Thyroid gland (tissue), 4 donors: ENCODE measurements at regions not wholly inside any gene's neighbourhood (a gene's known extent, or its start where the extent isn't known, plus 50 kb on each side); places are given as distances from the start of the nearest gene placed in this dataset.
A peak's percentile ranks its signal among the peaks of the same experiment; 100 is the strongest.

ENCODE experiments used
- DNase-seq, 2 donors: peaks; one replicate each; pipeline ENCODE4 v3.0.0-alpha.2; 2019
- H3K27ac ChIP-seq, 3 donors: fragments of 200-600 bp; sonication (generic); 1 replicate in 2 of 3; 2 replicates in 1 of 3; pipeline ENCODE4 v1.5.1; 2016 to 2019; ENCODE audit warnings: mild to moderate bottlenecking in 1 of 3, moderate library complexity in 1 of 3
- H3K27me3 ChIP-seq: fragments of 200-600 bp; sonication (generic); one replicate; pipeline ENCODE4 v1.5.1; 2019
- H3K36me3 ChIP-seq, 2 donors: fragments of 200-600 bp; sonication (generic); one replicate each; pipeline ENCODE4 v1.5.1; 2016 to 2019
- H3K4me1 ChIP-seq, 2 donors: fragments of 200-600 bp; sonication (generic); one replicate each; pipeline ENCODE4 v1.5.1; 2017 to 2019
- H3K4me3 ChIP-seq, 3 donors: fragments of 200-600 bp; sonication (generic); replicated peaks in 1 of 3; 1 replicate in 2 of 3; 2 replicates in 1 of 3; pipeline ENCODE4 v1.5.1; 2016; ENCODE audit warnings: mild to moderate bottlenecking in 1 of 3
- H3K9me3 ChIP-seq: fragments of 200-600 bp; sonication (generic); one replicate; pipeline ENCODE4 v1.5.1; 2017
- POLR2A ChIP-seq, 2 donors: fragments of 450-650 bp; IDR thresholded peaks; one replicate each; pipeline ENCODE4 v1.6.1; 2017; ENCODE audit warnings: antibody characterized with exemption in 2 of 2, mild to moderate bottlenecking in 2 of 2, moderate library complexity in 1 of 2
- WGBS, 2 donors: methylation state at CpG; one replicate each; pipeline ENCODE4 v1.1.5; 2017; 5-methylcytosine and 5-hydroxymethylcytosine counted together
- intact Hi-C: fragments of 100-400 bp; cut with DNase I; formaldehyde crosslinking; loops from one replicate; pipeline ENCODE4 v1.15.1; 2023
- TF ChIP-seq, protein P1 (sequence below), 6 experiments: fragments of 200-600 bp in 3 of 6; fragments of 450-650 bp in 3 of 6; sonication (generic) in 3 of 6; IDR thresholded peaks; one replicate each; pipeline ENCODE4 v1.5.1; 2016 to 2019; ENCODE audit warnings: antibody characterized with exemption in 6 of 6, mild to moderate bottlenecking in 2 of 6, inconsistent platforms in 1 of 6, moderate library complexity in 1 of 6

DNA sequence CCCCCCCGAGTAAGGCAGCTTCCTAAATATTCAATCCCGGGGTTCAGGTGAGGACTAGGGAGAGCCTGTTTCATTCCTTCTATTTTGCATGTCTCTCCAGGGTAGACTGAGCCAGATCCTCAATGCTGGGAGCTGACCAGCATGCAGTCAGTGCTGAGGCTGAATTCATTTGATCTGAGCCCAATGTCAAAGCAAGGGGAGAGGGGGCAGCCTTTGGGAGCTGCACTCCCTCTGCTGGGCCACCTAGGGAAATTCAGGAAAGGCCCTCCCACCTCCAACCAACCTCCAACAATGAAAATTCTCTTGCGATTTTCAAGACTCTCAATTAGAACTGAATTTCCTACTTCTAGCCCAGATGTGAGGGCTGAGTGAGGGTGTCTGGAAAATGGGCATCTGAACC, 371.2 kb downstream of the NPHP4 start:
- Histone ChIP-seq H3K4me1 (no peaks in the 10 kb centered on the region), H3K36me3 (no peaks in the 10 kb centered on the region), H3K27ac (no peak overlapping the region), H3K27me3 (no peaks in the 10 kb centered on the region), H3K4me3 (no peak overlapping the region), H3K9me3 (no peaks in the 10 kb centered on the region)
- peak; percentile 14 to 34 for DNase-seq
- WGBS, 2 donors = 24 to 32% methylated on average over 3 of the region's 3 CpGs
- TF ChIP-seq POLR2A (IDR thresholded peaks at IDR 0.05) = no peak
- TF ChIP-seq, protein P1, sequence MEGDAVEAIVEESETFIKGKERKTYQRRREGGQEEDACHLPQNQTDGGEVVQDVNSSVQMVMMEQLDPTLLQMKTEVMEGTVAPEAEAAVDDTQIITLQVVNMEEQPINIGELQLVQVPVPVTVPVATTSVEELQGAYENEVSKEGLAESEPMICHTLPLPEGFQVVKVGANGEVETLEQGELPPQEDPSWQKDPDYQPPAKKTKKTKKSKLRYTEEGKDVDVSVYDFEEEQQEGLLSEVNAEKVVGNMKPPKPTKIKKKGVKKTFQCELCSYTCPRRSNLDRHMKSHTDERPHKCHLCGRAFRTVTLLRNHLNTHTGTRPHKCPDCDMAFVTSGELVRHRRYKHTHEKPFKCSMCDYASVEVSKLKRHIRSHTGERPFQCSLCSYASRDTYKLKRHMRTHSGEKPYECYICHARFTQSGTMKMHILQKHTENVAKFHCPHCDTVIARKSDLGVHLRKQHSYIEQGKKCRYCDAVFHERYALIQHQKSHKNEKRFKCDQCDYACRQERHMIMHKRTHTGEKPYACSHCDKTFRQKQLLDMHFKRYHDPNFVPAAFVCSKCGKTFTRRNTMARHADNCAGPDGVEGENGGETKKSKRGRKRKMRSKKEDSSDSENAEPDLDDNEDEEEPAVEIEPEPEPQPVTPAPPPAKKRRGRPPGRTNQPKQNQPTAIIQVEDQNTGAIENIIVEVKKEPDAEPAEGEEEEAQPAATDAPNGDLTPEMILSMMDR (IDR thresholded peaks at IDR 0.05) = peak in 4 of 6 experiments; percentile 30 to 56 (median 46)
- intact Hi-C loops = no loop called here

DNA sequence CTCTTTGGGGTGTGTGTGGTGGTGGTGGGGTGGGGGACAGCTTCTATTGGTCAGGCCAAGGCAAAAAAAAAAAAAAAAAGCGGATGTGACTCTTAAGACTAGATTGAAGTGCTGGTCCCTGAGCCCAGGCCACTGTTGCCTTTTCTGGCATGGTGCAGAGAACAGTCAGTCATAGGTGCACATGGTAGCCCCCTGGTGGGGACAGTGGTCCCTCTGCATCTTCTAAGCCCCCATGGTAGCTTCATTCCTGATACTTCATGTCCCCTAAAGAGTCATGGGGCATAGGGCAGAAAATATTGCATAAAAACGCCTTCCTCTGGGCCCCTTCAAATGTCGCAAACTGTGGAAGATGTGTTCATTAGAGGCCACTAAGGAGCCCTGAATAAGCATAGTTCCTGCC, 371.8 kb downstream of the NPHP4 start:
- Histone ChIP-seq H3K4me1 (no peaks in the 10 kb centered on the region), H3K27me3 (no peaks in the 10 kb centered on the region), H3K27ac (no peak overlapping the region), H3K36me3 (no peaks in the 10 kb centered on the region), H3K9me3 (no peaks in the 10 kb centered on the region), H3K4me3 (no peak overlapping the region)
- TF ChIP-seq POLR2A (IDR thresholded peaks at IDR 0.05) = no peak
- TF ChIP-seq, protein P1 (IDR thresholded peaks at IDR 0.05) = no peak
- intact Hi-C loops = no loop called here
- WGBS, 2 donors = 65 to 76% methylated on average over 3 of the region's 3 CpGs
- DNase-seq = no peak

DNA sequence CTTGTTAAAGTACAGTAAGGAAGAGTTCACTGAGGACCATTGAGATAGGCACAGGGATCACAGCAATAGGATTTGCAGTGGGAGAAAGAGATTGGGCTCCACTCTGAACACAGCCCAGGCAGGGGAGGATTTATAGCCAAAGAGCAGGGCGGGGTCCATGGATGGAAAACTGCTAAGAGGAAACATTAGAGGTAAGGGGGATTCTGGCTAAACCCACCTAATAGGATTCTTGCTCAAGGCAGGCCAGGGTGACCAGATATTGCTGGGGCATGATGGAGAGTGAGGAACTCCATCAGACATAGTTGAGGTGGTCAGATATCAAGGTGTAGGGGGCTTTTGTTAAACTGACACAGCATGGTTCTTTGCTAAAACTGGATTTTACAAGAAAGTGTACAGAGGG, 372.8 kb downstream of the NPHP4 start:
- DNase-seq = no peak
- Histone ChIP-seq H3K9me3 (no peaks in the 10 kb centered on the region), H3K4me3 (no peak overlapping the region), H3K36me3 (no peaks in the 10 kb centered on the region), H3K4me1 (no peaks in the 10 kb centered on the region), H3K27ac (no peak overlapping the region), H3K27me3 (no peaks in the 10 kb centered on the region)
- TF ChIP-seq POLR2A (IDR thresholded peaks at IDR 0.05) = no peak
- TF ChIP-seq, protein P1 (IDR thresholded peaks at IDR 0.05) = no peak
- intact Hi-C loops = no loop called here
- WGBS, 2 donors = 88 to 92% methylated on average over 1 of the region's 1 CpG

DNA sequence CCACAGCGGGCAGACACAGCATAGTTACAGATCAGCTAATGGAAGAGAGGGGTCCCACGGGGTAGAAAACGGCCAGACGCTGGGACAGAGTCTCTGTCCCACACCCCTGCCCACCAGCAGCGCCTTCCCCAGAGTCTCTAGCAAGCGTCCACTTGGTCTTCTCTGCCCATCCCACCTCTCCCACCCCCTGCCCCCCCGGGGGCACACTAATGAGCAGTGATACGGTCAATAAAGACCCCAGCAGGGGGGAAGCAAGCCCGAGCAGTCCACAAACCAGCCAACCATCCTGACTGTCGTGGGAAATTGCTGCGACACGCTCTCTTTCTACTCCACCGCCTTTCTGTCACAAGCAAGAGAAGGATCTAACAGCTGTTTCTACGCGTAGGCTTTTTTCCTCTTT, 374.7 kb downstream of the NPHP4 start:
- no peak overlapping the region for H3K27ac ChIP-seq
- no peaks in the 10 kb centered on the region for H3K9me3 ChIP-seq
- no peak overlapping the region for H3K4me3 ChIP-seq
- WGBS, 2 donors = 49 to 61% methylated on average over 10 to 12 of the region's 15 CpGs
- H3K36me3 ChIP-seq = no peaks in the 10 kb centered on the region
- DNase-seq = no peak
- intact Hi-C loops = no loop called here
- no peaks in the 10 kb centered on the region for H3K27me3 ChIP-seq
- H3K4me1 ChIP-seq = no peaks in the 10 kb centered on the region
- TF ChIP-seq, protein P1 (IDR thresholded peaks at IDR 0.05) = no peak
- TF ChIP-seq POLR2A (IDR thresholded peaks at IDR 0.05) = no peak

DNA sequence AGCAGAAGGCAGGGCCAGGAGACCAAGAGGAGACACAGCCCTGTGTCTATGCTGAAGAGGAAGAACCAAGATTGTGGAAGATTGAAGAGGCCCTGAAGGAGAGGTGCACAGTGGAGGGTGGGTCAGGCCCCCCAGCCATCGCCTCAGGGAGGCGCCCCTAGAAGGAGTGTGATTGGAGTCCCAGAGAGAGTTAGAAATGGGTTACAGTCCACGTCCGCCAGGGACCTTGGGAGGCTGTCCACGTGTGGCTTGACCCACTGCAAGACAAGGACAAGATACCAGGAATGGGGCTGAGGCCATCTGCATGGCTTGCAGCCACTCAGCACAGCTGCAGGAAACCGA, 375.1 kb downstream of the NPHP4 start:
- H3K36me3 ChIP-seq = no peaks in the 10 kb centered on the region

More for the DNA sequence above, 375.1 kb downstream of the NPHP4 start:
- H3K27me3 ChIP-seq = no peaks in the 10 kb centered on the region
- intact Hi-C loops = no loop called here
- no peak overlapping the region for H3K27ac ChIP-seq
- H3K9me3 ChIP-seq = no peaks in the 10 kb centered on the region
- H3K4me3 ChIP-seq = no peak overlapping the region
- TF ChIP-seq, protein P1 (IDR thresholded peaks at IDR 0.05) = no peak
- TF ChIP-seq POLR2A (IDR thresholded peaks at IDR 0.05) = no peak
- no peaks in the 10 kb centered on the region for H3K4me1 ChIP-seq
- 78 to 90% methylated on average over 5 to 6 of the region's 6 CpGs for WGBS, 2 donors
- DNase-seq = no peak
